ENCODE measurements at regions not wholly inside any gene's neighbourhood (a gene's known extent, or its start where the extent isn't known, plus 50 kb on each side); places are given as distances from the start of the nearest gene placed in this dataset.

DNA sequence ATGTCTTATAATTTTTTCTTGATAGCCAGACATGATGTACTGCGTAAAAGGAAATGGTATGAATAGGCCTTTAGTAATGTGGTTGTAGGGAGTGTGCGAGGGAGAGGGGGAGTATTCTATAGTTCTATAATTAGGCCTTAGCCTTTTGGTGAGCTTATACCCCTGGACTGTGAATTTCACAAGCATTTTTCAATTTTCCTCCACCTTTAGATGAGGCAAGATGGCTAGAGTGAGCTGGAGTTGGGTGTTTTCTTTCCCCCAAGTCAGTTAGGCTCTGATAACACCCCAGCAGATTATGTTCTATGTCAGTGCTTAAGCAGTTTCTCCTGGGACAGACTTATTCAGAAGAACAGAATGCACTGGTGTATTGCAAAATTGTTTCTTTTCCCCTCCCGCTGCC is 210.2 kb upstream of the NPY2R start:
- 100% methylated on average over 1 of the region's 3 CpGs for WGBS (ENCODE audit: extremely low coverage, insufficient coverage, insufficient read length)
- Histone ChIP-seq H2BK5ac (ENCODE audit: low read depth, low read length, poor library complexity) (no peak overlapping the region), H3K79me2 (ENCODE audit: control insufficient read depth, insufficient read depth, low read length, poor library complexity) (no peaks in the 10 kb centered on the region), H3K23ac (ENCODE audit: low read length) (no peak overlapping the region), H2AK5ac (ENCODE audit: low read length) (no peak overlapping the region), H3K18ac (ENCODE audit: low read length) (no peak overlapping the region), H3K36me3 (ENCODE audit: control insufficient read depth in 1 of 2, insufficient read depth in 2 of 2, low read length in 2 of 2) (no peaks in the 10 kb centered on the region), H3K4ac (ENCODE audit: low read depth, low read length) (no peak overlapping the region), H3K27me3 (ENCODE audit: insufficient read depth, low read length) (no peaks in the 10 kb centered on the region), H4K91ac (ENCODE audit: low read depth, low read length) (no peak overlapping the region), H3K9ac (ENCODE audit: low read length) (no peak overlapping the region), H4K8ac (ENCODE audit: low read depth, low read length) (no peak overlapping the region), H2BK120ac (ENCODE audit: insufficient read depth, low read length, poor library complexity) (no peak overlapping the region), H2AFZ (ENCODE audit: insufficient read depth, low read length, poor library complexity) (no peak overlapping the region), H3K14ac (ENCODE audit: low read length) (no peak overlapping the region), H3K9me3 (ENCODE audit: insufficient read depth, low read depth, low read length) (no peaks in the 10 kb centered on the region), H3K4me1 (ENCODE audit: control insufficient read depth in 1 of 2, insufficient read depth in 2 of 2, low read length in 2 of 2) (no peaks in the 10 kb centered on the region), H3K79me1 (ENCODE audit: low read length) (no peaks in the 10 kb centered on the region), H3K4me3 (ENCODE audit: low read depth, low read length) (no peak overlapping the region), H4K12ac (ENCODE audit: low read depth, low read length) (no peak overlapping the region), H3K4me2 (ENCODE audit: low read length) (no peak overlapping the region), H2BK12ac (ENCODE audit: low read length) (no peak overlapping the region), H3K27ac (ENCODE audit: low read depth, low read length) (no peak overlapping the region)
- DNase-seq = no peak

- WGBS (ENCODE audit: extremely low coverage, insufficient coverage, insufficient read length) = no CpG with 5 or more reads among the region's 1 CpG
These were observed 209.7 kb upstream of the NPY2R start for GRCh38 chr4:154998773-154999172.

DNA sequence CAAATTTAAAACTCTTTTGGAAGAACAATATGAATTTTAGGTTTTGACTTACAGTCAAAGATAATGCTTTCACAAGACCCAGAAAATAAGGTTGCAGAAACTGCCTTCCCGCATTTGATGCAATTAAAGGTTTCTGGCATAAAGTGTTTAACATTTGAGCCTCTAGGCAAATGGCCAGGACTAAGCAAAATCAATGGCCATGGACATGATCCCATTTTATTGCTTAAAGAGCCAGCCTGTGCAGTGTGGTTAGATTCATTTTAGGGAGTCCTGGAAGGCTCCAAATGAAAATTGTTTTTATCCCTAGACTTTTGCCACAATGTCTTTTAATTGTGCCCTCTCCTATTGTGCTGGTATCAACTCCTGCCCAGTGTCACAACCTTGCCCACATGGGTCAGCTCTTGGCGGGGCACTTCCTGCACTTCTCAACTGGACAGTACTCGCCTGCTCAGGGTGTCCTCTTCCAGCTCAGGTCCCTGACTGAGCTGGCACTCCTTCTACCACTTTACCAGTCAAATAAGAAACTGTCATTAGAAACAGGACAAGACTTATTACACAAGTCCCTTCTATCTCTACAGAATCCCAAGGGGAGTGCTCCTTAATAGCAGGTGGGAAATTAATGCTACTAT is 208.4 kb upstream of the NPY2R start:
- Histone ChIP-seq H2AFZ (ENCODE audit: insufficient read depth, low read length, poor library complexity) (no peak overlapping the region), H3K18ac (ENCODE audit: low read length) (no peak overlapping the region), H3K4me2 (ENCODE audit: low read length) (no peak overlapping the region), H4K12ac (ENCODE audit: low read depth, low read length) (no peak overlapping the region), H3K9ac (ENCODE audit: low read length) (no peak overlapping the region), H3K27ac (ENCODE audit: low read depth, low read length) (no peak overlapping the region), H4K8ac (ENCODE audit: low read depth, low read length) (no peak overlapping the region), H3K79me1 (ENCODE audit: low read length) (no peaks in the 10 kb centered on the region), H3K27me3 (ENCODE audit: insufficient read depth, low read length) (no peaks in the 10 kb centered on the region), H3K4me1 (ENCODE audit: control insufficient read depth in 1 of 2, insufficient read depth in 2 of 2, low read length in 2 of 2) (no peaks in the 10 kb centered on the region), H3K9me3 (ENCODE audit: insufficient read depth, low read depth, low read length) (no peaks in the 10 kb centered on the region), H2AK5ac (ENCODE audit: low read length) (no peak overlapping the region), H3K14ac (ENCODE audit: low read length) (no peak overlapping the region), H2BK12ac (ENCODE audit: low read length) (no peak overlapping the region), H3K23ac (ENCODE audit: low read length) (no peak overlapping the region), H2BK120ac (ENCODE audit: insufficient read depth, low read length, poor library complexity) (no peak overlapping the region), H3K79me2 (ENCODE audit: control insufficient read depth, insufficient read depth, low read length, poor library complexity) (no peaks in the 10 kb centered on the region), H3K36me3 (ENCODE audit: control insufficient read depth in 1 of 2, insufficient read depth in 2 of 2, low read length in 2 of 2) (no peaks in the 10 kb centered on the region), H3K4me3 (ENCODE audit: low read depth, low read length) (no peak overlapping the region), H3K4ac (ENCODE audit: low read depth, low read length) (no peak overlapping the region), H2BK5ac (ENCODE audit: low read depth, low read length, poor library complexity) (no peak overlapping the region), H4K91ac (ENCODE audit: low read depth, low read length) (no peak overlapping the region)
- no CpG with 5 or more reads among the region's 3 CpGs for WGBS (ENCODE audit: extremely low coverage, insufficient coverage, insufficient read length)
- DNase-seq = no peak

More at GRCh38 chr4:154998773-154999172, 209.7 kb upstream of the NPY2R start:
- DNase-seq = no peak
- Histone ChIP-seq H3K9me3 (ENCODE audit: insufficient read depth, low read depth, low read length) (no peaks in the 10 kb centered on the region), H3K4me3 (ENCODE audit: low read depth, low read length) (no peak overlapping the region), H2BK12ac (ENCODE audit: low read length) (no peak overlapping the region), H3K4ac (ENCODE audit: low read depth, low read length) (no peak overlapping the region), H4K91ac (ENCODE audit: low read depth, low read length) (no peak overlapping the region), H3K79me2 (ENCODE audit: control insufficient read depth, insufficient read depth, low read length, poor library complexity) (no peaks in the 10 kb centered on the region), H2AFZ (ENCODE audit: insufficient read depth, low read length, poor library complexity) (no peak overlapping the region), H3K27ac (ENCODE audit: low read depth, low read length) (no peak overlapping the region), H3K4me2 (ENCODE audit: low read length) (no peak overlapping the region), H2AK5ac (ENCODE audit: low read length) (no peak overlapping the region), H2BK5ac (ENCODE audit: low read depth, low read length, poor library complexity) (no peak overlapping the region), H3K18ac (ENCODE audit: low read length) (no peak overlapping the region), H3K23ac (ENCODE audit: low read length) (no peak overlapping the region), H4K12ac (ENCODE audit: low read depth, low read length) (no peak overlapping the region), H3K36me3 (ENCODE audit: control insufficient read depth in 1 of 2, insufficient read depth in 2 of 2, low read length in 2 of 2) (no peaks in the 10 kb centered on the region), H4K8ac (ENCODE audit: low read depth, low read length) (no peak overlapping the region), H3K27me3 (ENCODE audit: insufficient read depth, low read length) (no peaks in the 10 kb centered on the region), H3K14ac (ENCODE audit: low read length) (no peak overlapping the region), H3K9ac (ENCODE audit: low read length) (no peak overlapping the region), H2BK120ac (ENCODE audit: insufficient read depth, low read length, poor library complexity) (no peak overlapping the region), H3K79me1 (ENCODE audit: low read length) (no peaks in the 10 kb centered on the region), H3K4me1 (ENCODE audit: control insufficient read depth in 1 of 2, insufficient read depth in 2 of 2, low read length in 2 of 2) (no peaks in the 10 kb centered on the region)

- H3K4me2 ChIP-seq (ENCODE audit: low read length) = no peak overlapping the region
- no peak overlapping the region for H3K27ac ChIP-seq (ENCODE audit: low read depth, low read length)
- no peak overlapping the region for H3K4me3 ChIP-seq (ENCODE audit: low read depth, low read length)
- WGBS (ENCODE audit: extremely low coverage, insufficient coverage, insufficient read length) = no CpG with 5 or more reads among the region's 2 CpGs
- no peaks in the 10 kb centered on the region for H3K9me3 ChIP-seq (ENCODE audit: insufficient read depth, low read depth, low read length)
- no peaks in the 10 kb centered on the region for H3K4me1 ChIP-seq (ENCODE audit: control insufficient read depth in 1 of 2, insufficient read depth in 2 of 2, low read length in 2 of 2)
- H3K79me1 ChIP-seq (ENCODE audit: low read length) = no peaks in the 10 kb centered on the region
- no peaks in the 10 kb centered on the region for H3K79me2 ChIP-seq (ENCODE audit: control insufficient read depth, insufficient read depth, low read length, poor library complexity)
- no peak overlapping the region for H3K23ac ChIP-seq (ENCODE audit: low read length)
- no peak overlapping the region for H3K9ac ChIP-seq (ENCODE audit: low read length)
- H4K91ac ChIP-seq (ENCODE audit: low read depth, low read length) = no peak overlapping the region
- no peak overlapping the region for H2AK5ac ChIP-seq (ENCODE audit: low read length)
- no peaks in the 10 kb centered on the region for H3K36me3 ChIP-seq (ENCODE audit: control insufficient read depth in 1 of 2, insufficient read depth in 2 of 2, low read length in 2 of 2)
- no peak overlapping the region for H3K4ac ChIP-seq (ENCODE audit: low read depth, low read length)
- no peaks in the 10 kb centered on the region for H3K27me3 ChIP-seq (ENCODE audit: insufficient read depth, low read length)
- H2BK12ac ChIP-seq (ENCODE audit: low read length) = no peak overlapping the region
- no peak overlapping the region for H2BK120ac ChIP-seq (ENCODE audit: insufficient read depth, low read length, poor library complexity)
- H2AFZ ChIP-seq (ENCODE audit: insufficient read depth, low read length, poor library complexity) = no peak overlapping the region
- H4K12ac ChIP-seq (ENCODE audit: low read depth, low read length) = no peak overlapping the region
- H2BK5ac ChIP-seq (ENCODE audit: low read depth, low read length, poor library complexity) = no peak overlapping the region
- DNase-seq = no peak
- H3K18ac ChIP-seq (ENCODE audit: low read length) = no peak overlapping the region
- H4K8ac ChIP-seq (ENCODE audit: low read depth, low read length) = no peak overlapping the region
- H3K14ac ChIP-seq (ENCODE audit: low read length) = no peak overlapping the region
These were observed 207.2 kb upstream of the NPY2R start for GRCh38 chr4:155001251-155001650.
